Caco-2 (cell line): ENCODE measurements at regions not wholly inside any gene's neighbourhood (a gene's known extent, or its start where the extent isn't known, plus 50 kb on each side); places are given as distances from the start of the nearest gene placed in this dataset.

Experiments
- BruUV-seq: library from RNA; stranded (reverse); fragments of 400-500 nt; replicated peaks from 2 replicates; lab custom pipeline; 2021; lab: Mats Ljungman, UMichigan
- CTCF ChIA-PET: fragments of 300-600 bp; sonication (Branson Sonifier 250); formaldehyde crosslinking; loops from one replicate; lab custom pipeline; 2022; ENCODE audit warnings: antibody characterized with exemption; lab: Charles Lee
- POLR2A ChIA-PET: fragments of 300-600 bp; sonication (Branson Sonifier 250); formaldehyde crosslinking; loops from one replicate; lab custom pipeline; 2022; ENCODE audit warnings: antibody characterized with exemption; lab: Charles Lee
- DNase-seq, 2 experiments: peaks; one replicate each; pipeline versions ENCODE4 v3.0.0 to v3.0.0-alpha.2; 2020 to 2022
- H3K27me3 ChIP-seq: replicated peaks from 2 replicates; pipeline ENCODE4 v1.6.0; 2011; ENCODE audit warnings: low read length; ENCODE audit not compliant: control insufficient read depth, insufficient read depth
- H3K36me3 ChIP-seq: 2 replicates; pipeline ENCODE4 v1.5.1; 2011; ENCODE audit warnings: low read length; ENCODE audit not compliant: control insufficient read depth, insufficient read depth
- H3K4me1 ChIP-seq: fragments of 250-450 bp; sonication (Bioruptor Pico); 2 replicates; pipeline ENCODE4 v1.5.1; 2020; ENCODE audit warnings: mild to moderate bottlenecking
- H3K4me3 ChIP-seq: 2 replicates; pipeline ENCODE4 v1.5.1; 2011; ENCODE audit warnings: low read depth, mild to moderate bottlenecking, control low read depth, low read length
- H3K9me3 ChIP-seq: fragments of 250-450 bp; sonication (Bioruptor Pico); 2 replicates; pipeline ENCODE4 v1.5.1; 2020; ENCODE audit warnings: mild to moderate bottlenecking, moderate library complexity
- H3K27ac Mint-ChIP-seq: one replicate; pipeline ENCODE4 v1.8.0; 2022; ENCODE audit warnings: mixed read lengths; ENCODE audit not compliant: unreplicated experiment
- H3K27me3 Mint-ChIP-seq: one replicate; pipeline ENCODE4 v1.8.0; 2022; ENCODE audit warnings: mixed read lengths; ENCODE audit not compliant: insufficient read depth, unreplicated experiment
- H3K36me3 Mint-ChIP-seq: one replicate; pipeline ENCODE4 v1.8.0; 2022; ENCODE audit warnings: mild to moderate bottlenecking, mixed read lengths; ENCODE audit not compliant: insufficient read depth, unreplicated experiment
- H3K4me1 Mint-ChIP-seq: one replicate; pipeline ENCODE4 v1.8.0; 2022; ENCODE audit warnings: low read depth, mixed read lengths; ENCODE audit not compliant: unreplicated experiment
- H3K4me3 Mint-ChIP-seq: one replicate; pipeline ENCODE4 v1.8.0; 2022; ENCODE audit warnings: mild to moderate bottlenecking, moderate library complexity, mixed read lengths; ENCODE audit not compliant: unreplicated experiment
- H3K9me3 Mint-ChIP-seq: one replicate; pipeline ENCODE4 v1.8.0; 2022; ENCODE audit warnings: mixed read lengths; ENCODE audit not compliant: unreplicated experiment
- CTCF ChIP-seq, 2 experiments: fragments of 200-600 bp in 1 of 2; IDR thresholded peaks; 1 replicate in 1 of 2; 2 replicates in 1 of 2; pipeline versions ENCODE4 v1.5.1 to v1.8.0; 2011 to 2022; ENCODE audit warnings: antibody characterized with exemption in 1 of 2, control low read depth in 1 of 2, inconsistent platforms in 1 of 2, low read depth in 1 of 2, low read length in 1 of 2, mild to moderate bottlenecking in 1 of 2, moderate library complexity in 1 of 2; ENCODE audit not compliant: insufficient read depth in 1 of 2, severe bottlenecking in 1 of 2, unreplicated experiment in 1 of 2
- intact Hi-C: fragments of 100-400 bp; cut with micrococcal nuclease; formaldehyde crosslinking; loops from one replicate; pipeline ENCODE4 v1.10.0; 2022; ENCODE audit not compliant: unreplicated experiment

GRCh38 chr3:168325684-168326083, 230.0 kb upstream of the GOLIM4 start:
- DNase-seq, result no peak
- no peak for TF ChIP-seq CTCF (IDR thresholded peaks at IDR 0.05; ENCODE audit: insufficient read depth in 1 of 2, low read depth in 1 of 2, low read length in 1 of 2, severe bottlenecking in 1 of 2, unreplicated experiment in 1 of 2)
- BruUV-seq, result no TSS peak
- Mint-ChIP-seq H3K36me3 (no peaks in the 10 kb centered on the region), H3K27me3 (no peaks in the 10 kb centered on the region), H3K4me1 (no peaks in the 10 kb centered on the region), H3K9me3 (no peaks in the 10 kb centered on the region), H3K27ac (no peak overlapping the region), H3K4me3 (no peak overlapping the region)
- no peaks in the 10 kb centered on the region for H3K9me3 ChIP-seq
- intact Hi-C loops, result no loop called here
- H3K4me3 ChIP-seq, result no peak overlapping the region
- no peaks in the 10 kb centered on the region for H3K27me3 ChIP-seq
- CTCF ChIA-PET, result no interaction called here
- H3K36me3 ChIP-seq, result no peaks in the 10 kb centered on the region
- no peaks in the 10 kb centered on the region for H3K4me1 ChIP-seq
- POLR2A ChIA-PET, result no interaction called here

- Mint-ChIP-seq H3K4me3 (no peak overlapping the region), H3K4me1 (no peaks in the 10 kb centered on the region), H3K36me3 (no peaks in the 10 kb centered on the region), H3K9me3 (no peaks in the 10 kb centered on the region), H3K27me3 (peaks cover 3% of the 10 kb centered on the region), H3K27ac (no peak overlapping the region)
- no peak for TF ChIP-seq CTCF (IDR thresholded peaks at IDR 0.05; ENCODE audit: insufficient read depth in 1 of 2, low read depth in 1 of 2, low read length in 1 of 2, severe bottlenecking in 1 of 2, unreplicated experiment in 1 of 2)
- H3K27me3 ChIP-seq, result no peaks in the 10 kb centered on the region
- no peaks in the 10 kb centered on the region for H3K4me1 ChIP-seq
- DNase-seq, result no peak
- ChIA-PET POLR2A (no interaction called here), CTCF (no interaction called here)
- no peaks in the 10 kb centered on the region for H3K36me3 ChIP-seq
- H3K4me3 ChIP-seq, result no peak overlapping the region
- no TSS peak for BruUV-seq
- no peaks in the 10 kb centered on the region for H3K9me3 ChIP-seq
- intact Hi-C loops, result no loop called here
These were observed 227.2 kb upstream of the GOLIM4 start for GRCh38 chr3:168322941-168323340.

DNA sequence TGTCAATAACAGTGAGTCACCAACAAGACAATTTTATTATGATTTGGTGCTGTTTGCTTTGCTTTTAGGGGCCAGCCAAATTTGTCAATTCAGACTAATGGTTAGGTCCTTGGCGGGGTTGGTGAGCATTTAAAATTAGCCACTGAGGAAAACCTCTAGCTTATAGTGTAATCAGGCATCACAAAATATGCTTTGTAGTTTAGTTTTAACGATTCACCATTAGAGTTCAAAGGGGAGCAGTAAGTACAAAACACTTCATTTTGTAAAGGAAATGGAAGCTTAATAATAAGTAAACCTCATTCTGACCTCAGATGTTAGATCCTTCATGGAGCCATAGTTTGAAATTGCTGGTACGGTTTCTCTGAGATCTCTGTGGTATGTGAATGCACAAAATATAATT, 218.4 kb upstream of the GOLIM4 start:
- intact Hi-C loops, result no loop called here
- no peaks in the 10 kb centered on the region for H3K4me1 ChIP-seq
- no peaks in the 10 kb centered on the region for H3K36me3 ChIP-seq
- Mint-ChIP-seq H3K27me3 (no peaks in the 10 kb centered on the region), H3K27ac (no peak overlapping the region), H3K9me3 (no peaks in the 10 kb centered on the region), H3K4me3 (no peak overlapping the region), H3K36me3 (no peaks in the 10 kb centered on the region), H3K4me1 (no peaks in the 10 kb centered on the region)
- no peaks in the 10 kb centered on the region for H3K9me3 ChIP-seq
- CTCF ChIA-PET, result no interaction called here
- POLR2A ChIA-PET, result no interaction called here
- no peak overlapping the region for H3K4me3 ChIP-seq
- DNase-seq, result no peak
- TF ChIP-seq CTCF (IDR thresholded peaks at IDR 0.05; ENCODE audit: insufficient read depth in 1 of 2, low read depth in 1 of 2, low read length in 1 of 2, severe bottlenecking in 1 of 2, unreplicated experiment in 1 of 2), result no peak
- H3K27me3 ChIP-seq, result no peaks in the 10 kb centered on the region
- BruUV-seq, result no TSS peak
